Renal cortex interstitium (tissue), 11 donors: ENCODE measurements at regions not wholly inside any gene's neighbourhood (a gene's known extent, or its start where the extent isn't known, plus 50 kb on each side); places are given as distances from the start of the nearest gene placed in this dataset.

Source experiments
- DNase-seq, 11 donors: peaks; one replicate each; pipeline ENCODE4 v3.0.0-alpha.2; 2013; ENCODE audit warnings: low read depth in 9 of 11, low spot score in 4 of 11; ENCODE audit errors: extremely low read depth in 1 of 11

GRCh38 chr1:73781251-73781650 lies 416.7 kb downstream of the LRRIQ3 start:
- DNase-seq, result no peak

- DNase-seq, result no peak
Observed at GRCh38 chr1:73778471-73778870, 419.5 kb downstream of the LRRIQ3 start.

- DNase-seq, result no peak
Observed at GRCh38 chr1:73775896-73776295, 422.1 kb downstream of the LRRIQ3 start.

- DNase-seq, result no peak
Observed at GRCh38 chr1:73772941-73773340, 425.0 kb downstream of the LRRIQ3 start.

- no peak for DNase-seq
Observed at GRCh38 chr1:73771396-73771795, 426.6 kb downstream of the LRRIQ3 start.

GRCh38 chr1:73770109-73770905 lies 427.7 kb downstream of the LRRIQ3 start:
- no peak for DNase-seq

- DNase-seq, result no peak
Observed at GRCh38 chr1:73766786-73767348, 431.1 kb downstream of the LRRIQ3 start.

- DNase-seq, result no peak
Observed at GRCh38 chr1:73765551-73766233, 432.3 kb downstream of the LRRIQ3 start.

GRCh38 chr1:73761559-73761958 lies 436.4 kb downstream of the LRRIQ3 start:
- no peak for DNase-seq

GRCh38 chr1:73759011-73759410 lies 439.0 kb downstream of the LRRIQ3 start:
- no peak for DNase-seq

GRCh38 chr1:73756817-73757216 lies 441.2 kb downstream of the LRRIQ3 start:
- no peak for DNase-seq

GRCh38 chr1:73755649-73756048 lies 442.3 kb downstream of the LRRIQ3 start:
- no peak for DNase-seq

GRCh38 chr1:73749996-73750395 lies 448.0 kb downstream of the LRRIQ3 start:
- DNase-seq, result no peak

- no peak for DNase-seq
Observed at GRCh38 chr1:73744985-73745384, 453.0 kb downstream of the LRRIQ3 start.

- DNase-seq, result no peak
Observed at GRCh38 chr1:73736125-73736524, 461.9 kb downstream of the LRRIQ3 start.

- no peak for DNase-seq
Observed at GRCh38 chr1:73727036-73727435, 470.9 kb downstream of the LRRIQ3 start.

- DNase-seq, result no peak
Observed at GRCh38 chr1:73722055-73722454, 475.9 kb downstream of the LRRIQ3 start.

GRCh38 chr1:73717976-73718375 lies 480.0 kb downstream of the LRRIQ3 start:
- no peak for DNase-seq

GRCh38 chr1:73711089-73711488 lies 486.9 kb downstream of the LRRIQ3 start:
- no peak for DNase-seq

- no peak for DNase-seq
Observed at GRCh38 chr1:73701826-73702225, 496.1 kb downstream of the LRRIQ3 start.
